Right atrium auricular region (tissue), 2 donors: ENCODE measurements at regions not wholly inside any gene's neighbourhood (a gene's known extent, or its start where the extent isn't known, plus 50 kb on each side); places are given as distances from the start of the nearest gene placed in this dataset.
"Not testable (repeated sequence)": the region's sequence is repeated elsewhere in the genome, so short reads cannot be mapped to it uniquely, and the experiment has no call there.

Experiments
- DNase-seq: peaks from one replicate; pipeline ENCODE4 v3.0.0-alpha.2; 2019; ENCODE audit warnings: low spot score
- H3K27ac ChIP-seq, 2 donors: fragments of 200-600 bp; sonication (generic); 1 replicate in 1 of 2; 2 replicates in 1 of 2; pipeline ENCODE4 v1.5.1; 2016 to 2019
- H3K27me3 ChIP-seq, 2 donors: fragments of 200-600 bp; sonication (generic); one replicate each; pipeline versions ENCODE4 v1.5.1 to v1.6.0; 2017 to 2019
- H3K36me3 ChIP-seq: fragments of 200-600 bp; sonication (generic); one replicate; pipeline ENCODE4 v1.5.1; 2016
- H3K4me1 ChIP-seq, 2 donors: fragments of 200-600 bp; sonication (generic); one replicate each; pipeline versions ENCODE4 v1.5.1 to v1.6.0; 2017 to 2019
- H3K4me3 ChIP-seq, 2 donors: fragments of 200-600 bp; sonication (generic); 1 replicate in 1 of 2; 2 replicates in 1 of 2; pipeline ENCODE4 v1.5.1; 2017 to 2019; ENCODE audit warnings: mild to moderate bottlenecking in 1 of 2, moderate library complexity in 1 of 2
- H3K9me3 ChIP-seq, 2 donors: fragments of 200-600 bp; sonication (generic); one replicate each; pipeline ENCODE4 v1.5.1; 2019
- CTCF ChIP-seq, 2 donors: fragments of 200-600 bp; sonication (generic); IDR thresholded peaks; one replicate each; pipeline ENCODE4 v1.5.1; 2019; ENCODE audit warnings: antibody characterized with exemption in 2 of 2

- no peak for TF ChIP-seq CTCF (IDR thresholded peaks at IDR 0.05)
- H3K9me3 ChIP-seq, result no peaks in the 10 kb centered on the region
- no peaks in the 10 kb centered on the region for H3K36me3 ChIP-seq
- H3K27ac ChIP-seq, result no peak overlapping the region
- H3K4me3 ChIP-seq, result no peak overlapping the region
- H3K27me3 ChIP-seq, result no peaks in the 10 kb centered on the region
- DNase-seq, result no peak
- H3K4me1 ChIP-seq, result peaks cover 0 to 2% of the 10 kb centered on the region in 2 donors
Observed at GRCh38 chr12:105440037-105440664, 109.7 kb downstream of the C12orf75 start.

DNA sequence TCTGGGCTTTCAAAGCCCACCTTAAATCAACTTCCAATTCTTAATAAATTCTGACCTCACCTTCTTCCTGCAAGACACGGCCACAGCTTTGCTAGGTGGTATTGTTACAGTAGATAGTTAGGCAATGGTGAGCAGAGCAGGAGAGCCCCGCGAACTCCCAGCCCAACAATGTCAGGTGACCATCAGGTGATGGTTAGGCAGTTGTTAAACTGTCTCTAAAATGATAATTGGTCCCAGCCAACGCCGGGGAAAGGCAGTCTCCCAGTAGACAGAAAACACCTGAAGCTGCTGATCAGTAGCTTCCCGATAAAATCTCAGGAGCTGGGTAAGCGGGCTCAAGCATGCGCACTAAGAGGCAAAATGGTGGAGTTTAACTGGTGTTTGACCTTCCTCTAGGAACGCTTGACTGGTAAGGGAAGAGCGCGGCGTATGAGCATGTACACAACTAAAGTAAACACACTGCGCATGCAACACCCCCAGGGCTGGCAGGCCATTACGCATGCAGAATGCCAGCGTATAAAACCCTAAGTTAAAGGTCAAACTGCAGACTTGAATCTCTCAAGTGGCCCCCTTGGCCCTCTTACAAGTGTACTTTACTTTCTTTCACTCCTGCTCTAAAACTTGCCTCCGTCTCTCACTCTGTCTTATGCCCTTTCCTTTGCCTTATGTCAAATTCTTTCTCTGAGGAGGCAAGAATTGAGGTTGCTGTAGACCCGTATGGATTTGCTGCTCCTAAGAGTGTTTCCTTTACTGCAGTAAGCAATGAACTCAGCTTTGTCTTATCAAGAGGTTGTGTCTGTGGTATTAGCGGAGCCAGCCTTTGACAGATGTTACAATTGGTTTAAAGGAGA is 113.5 kb downstream of the C12orf75 start:
- H3K36me3 ChIP-seq, result no peaks in the 10 kb centered on the region
- H3K27ac ChIP-seq, result no peak overlapping the region
- H3K9me3 ChIP-seq, result no peaks in the 10 kb centered on the region
- TF ChIP-seq CTCF (IDR thresholded peaks at IDR 0.05), result no peak
- DNase-seq, result no peak
- H3K4me3 ChIP-seq, result no peak overlapping the region
- H3K4me1 ChIP-seq, result peaks cover 0 to 12% of the 10 kb centered on the region in 2 donors
- H3K27me3 ChIP-seq, result no peaks in the 10 kb centered on the region

- H3K4me3 ChIP-seq, result no peak overlapping the region
- no peaks in the 10 kb centered on the region for H3K36me3 ChIP-seq
- TF ChIP-seq CTCF (IDR thresholded peaks at IDR 0.05), result no peak
- H3K27me3 ChIP-seq, result no peaks in the 10 kb centered on the region
- H3K4me1 ChIP-seq, result peaks cover 0 to 12% of the 10 kb centered on the region in 2 donors
- no peak overlapping the region for H3K27ac ChIP-seq
- no peaks in the 10 kb centered on the region for H3K9me3 ChIP-seq
- no peak for DNase-seq
Observed at GRCh38 chr12:105444653-105445102, 114.2 kb downstream of the C12orf75 start.

DNA sequence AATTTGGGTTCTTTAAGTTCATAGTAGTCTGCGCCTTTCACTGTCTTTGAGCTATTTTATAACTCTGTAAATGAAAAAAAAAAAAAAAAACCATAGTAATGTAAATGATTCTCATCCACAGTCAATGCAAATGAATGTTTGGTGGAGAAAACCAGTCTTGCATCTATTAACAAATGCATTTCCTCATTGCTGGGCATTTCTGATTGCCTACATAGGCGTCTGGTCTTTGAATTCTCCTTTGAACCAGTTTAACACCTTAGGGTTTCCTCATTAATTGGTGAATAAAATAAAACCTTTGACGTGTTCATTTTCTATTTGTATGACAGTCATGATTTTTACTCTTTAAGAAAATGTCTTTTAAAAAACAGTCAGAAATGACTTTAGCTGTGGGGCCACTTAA is 114.8 kb downstream of the C12orf75 start:
- no peaks in the 10 kb centered on the region for H3K27me3 ChIP-seq
- no peak for TF ChIP-seq CTCF (IDR thresholded peaks at IDR 0.05)
- DNase-seq, result no peak
- no peak overlapping the region for H3K4me3 ChIP-seq
- H3K4me1 ChIP-seq, result peaks cover 0 to 12% of the 10 kb centered on the region in 2 donors
- H3K27ac ChIP-seq, result no peak overlapping the region
- no peaks in the 10 kb centered on the region for H3K36me3 ChIP-seq
- H3K9me3 ChIP-seq, result no peaks in the 10 kb centered on the region

GRCh38 chr12:105445649-105446048 is 115.2 kb downstream of the C12orf75 start:
- Histone ChIP-seq H3K4me3 (no peak overlapping the region), H3K27ac (peak overlapping the region in 1 of 2 donors; percentile 53), H3K36me3 (no peaks in the 10 kb centered on the region), H3K27me3 (no peaks in the 10 kb centered on the region), H3K4me1 (peaks cover 0 to 12% of the 10 kb centered on the region in 2 donors), H3K9me3 (no peaks in the 10 kb centered on the region)
- no peak for TF ChIP-seq CTCF (IDR thresholded peaks at IDR 0.05)
- DNase-seq, result no peak

DNA sequence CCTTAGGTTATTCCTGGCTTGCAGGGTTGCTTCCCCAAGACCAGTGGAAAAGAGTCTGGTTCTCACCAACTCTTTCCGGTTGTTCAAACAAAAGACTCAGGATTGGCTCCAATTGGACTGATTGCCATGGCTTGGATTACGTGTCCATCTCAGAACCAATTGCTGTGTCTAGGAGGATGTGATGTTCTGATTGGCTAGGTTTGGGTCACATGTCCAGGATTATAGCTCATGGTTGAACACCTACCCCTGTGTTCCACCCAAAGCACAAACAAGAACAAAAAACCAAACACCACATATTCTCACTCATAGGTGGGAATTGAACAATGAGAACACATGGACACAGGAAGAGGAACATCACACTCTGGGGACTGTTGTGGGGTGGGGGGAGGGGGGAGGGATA is 116.0 kb downstream of the C12orf75 start:
- H3K4me3 ChIP-seq, H3K27me3 ChIP-seq, DNase-seq, H3K36me3 ChIP-seq, H3K9me3 ChIP-seq: not testable (repeated sequence)
- H3K4me1 ChIP-seq, result peaks cover 0 to 12% of the 10 kb centered on the region in 2 donors
- peak overlapping the region in 1 of 2 donors; percentile 53 for H3K27ac ChIP-seq
